NCI-H1694 treated with DMSO at 0.1 percent for 48 hours (cell line): ENCODE measurements at regions not wholly inside any gene's neighbourhood (a gene's known extent, or its start where the extent isn't known, plus 50 kb on each side); places are given as distances from the start of the nearest gene placed in this dataset.

Experiments
- DNase-seq: peaks from one replicate; lab custom pipeline; 2025; lab: John Stamatoyannopoulos, UW

GRCh38 chr21:39105341-39105765 lies 77.9 kb downstream of the PSMG1 start:
- DNase-seq: no peak

GRCh38 chr21:39104911-39105310 lies 78.3 kb downstream of the PSMG1 start:
- DNase-seq: no peak

- DNase-seq: no peak
These were observed 79.6 kb downstream of the PSMG1 start for GRCh38 chr21:39103689-39104088.

GRCh38 chr21:39099859-39100258 lies 83.4 kb downstream of the PSMG1 start:
- no peak for DNase-seq

- DNase-seq: no peak
These were observed 84.5 kb downstream of the PSMG1 start for GRCh38 chr21:39098696-39099200.

- DNase-seq: no peak
These were observed 85.3 kb downstream of the PSMG1 start for GRCh38 chr21:39097981-39098380.

- no peak for DNase-seq
These were observed 85.9 kb downstream of the PSMG1 start for GRCh38 chr21:39097335-39097861.

GRCh38 chr21:39096754-39097153 lies 86.5 kb downstream of the PSMG1 start:
- DNase-seq: no peak

GRCh38 chr21:39095681-39096080 lies 87.6 kb downstream of the PSMG1 start:
- no peak for DNase-seq

GRCh38 chr21:39094847-39095579 lies 88.2 kb downstream of the PSMG1 start:
- DNase-seq: no peak

GRCh38 chr21:39094087-39094780 lies 89.0 kb downstream of the PSMG1 start:
- DNase-seq: no peak

GRCh38 chr21:39093526-39093925 lies 89.7 kb downstream of the PSMG1 start:
- DNase-seq: no peak

GRCh38 chr21:39088831-39089380 lies 94.3 kb downstream of the PSMG1 start:
- DNase-seq: no peak

- DNase-seq: no peak
These were observed 95.2 kb downstream of the PSMG1 start for GRCh38 chr21:39088031-39088370.

- no peak for DNase-seq
These were observed 95.8 kb downstream of the PSMG1 start for GRCh38 chr21:39087238-39088030.

GRCh38 chr21:39086547-39086946 lies 96.7 kb downstream of the PSMG1 start:
- no peak for DNase-seq

- DNase-seq: no peak
These were observed 97.3 kb downstream of the PSMG1 start for GRCh38 chr21:39085843-39086405.

- no peak for DNase-seq
These were observed 98.1 kb downstream of the PSMG1 start for GRCh38 chr21:39084979-39085729.

GRCh38 chr21:39084073-39084472 lies 99.2 kb downstream of the PSMG1 start:
- no peak for DNase-seq

- DNase-seq: no peak
These were observed 99.8 kb downstream of the PSMG1 start for GRCh38 chr21:39083377-39084008.
